22Rv1 (cell line): ENCODE measurements at regions not wholly inside any gene's neighbourhood (a gene's known extent, or its start where the extent isn't known, plus 50 kb on each side); places are given as distances from the start of the nearest gene placed in this dataset.

Experiments used
- CTCF ChIP-seq: fragments of 450-650 bp; IDR thresholded peaks from 2 replicates; pipeline ENCODE4 v1.5.1; 2017; ENCODE audit warnings: mild to moderate bottlenecking
- ZFX ChIP-seq: fragments of 450-650 bp; IDR thresholded peaks from 2 replicates; pipeline ENCODE4 v1.6.1; 2017; ENCODE audit warnings: antibody characterized with exemption, borderline replicate concordance

- TF ChIP-seq ZFX (no peak), CTCF (no peak)
These were observed 579.4 kb downstream of the GATA3 start for GRCh38 chr10:8633909-8634308.
